ENCODE measurements at regions not wholly inside any gene's neighbourhood (a gene's known extent, or its start where the extent isn't known, plus 50 kb on each side); places are given as distances from the start of the nearest gene placed in this dataset.

DNA sequence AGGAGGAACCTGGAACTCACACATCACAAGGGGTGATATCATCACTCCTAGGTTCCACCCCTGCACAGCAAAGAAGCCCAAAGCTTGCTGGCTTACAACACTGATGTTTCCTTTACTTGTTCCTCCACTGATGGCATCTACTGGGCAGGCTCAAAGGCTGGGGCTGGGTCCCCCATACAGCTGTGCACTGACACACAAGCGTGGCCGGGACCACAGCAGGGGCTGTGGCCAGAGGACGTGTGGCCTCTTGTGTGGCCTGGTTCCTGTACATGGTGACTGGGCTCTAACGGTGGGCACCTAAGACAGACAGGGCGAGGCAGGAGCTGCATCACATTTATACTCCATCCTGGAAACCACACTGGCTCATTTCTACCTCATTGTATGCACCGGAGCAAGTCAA is 264.4 kb upstream of the FOXF1 start:
- no peak for TF ChIP-seq L3MBTL2 (conservative IDR thresholded peaks at IDR 0.05)
- TF ChIP-seq FOXK2 (IDR thresholded peaks at IDR 0.05): no peak
- TF ChIP-seq SP1 (IDR thresholded peaks at IDR 0.05): no peak
- no peak for TF ChIP-seq BHLHE40 (IDR thresholded peaks at IDR 0.05; ENCODE audit: borderline replicate concordance)
- TF ChIP-seq HDGF (IDR thresholded peaks at IDR 0.05; ENCODE audit: borderline replicate concordance): no peak
- no peak for TF ChIP-seq FOXM1 (IDR thresholded peaks at IDR 0.05; ENCODE audit: borderline replicate concordance)
- TF ChIP-seq ELF4 (IDR thresholded peaks at IDR 0.05): no peak
- no peak for TF ChIP-seq SUZ12 (IDR thresholded peaks at IDR 0.05)
- TF ChIP-seq ZNF384 (IDR thresholded peaks at IDR 0.05): no peak
- no peak for TF ChIP-seq ARNT (IDR thresholded peaks at IDR 0.05)
- TF ChIP-seq, protein P1, sequence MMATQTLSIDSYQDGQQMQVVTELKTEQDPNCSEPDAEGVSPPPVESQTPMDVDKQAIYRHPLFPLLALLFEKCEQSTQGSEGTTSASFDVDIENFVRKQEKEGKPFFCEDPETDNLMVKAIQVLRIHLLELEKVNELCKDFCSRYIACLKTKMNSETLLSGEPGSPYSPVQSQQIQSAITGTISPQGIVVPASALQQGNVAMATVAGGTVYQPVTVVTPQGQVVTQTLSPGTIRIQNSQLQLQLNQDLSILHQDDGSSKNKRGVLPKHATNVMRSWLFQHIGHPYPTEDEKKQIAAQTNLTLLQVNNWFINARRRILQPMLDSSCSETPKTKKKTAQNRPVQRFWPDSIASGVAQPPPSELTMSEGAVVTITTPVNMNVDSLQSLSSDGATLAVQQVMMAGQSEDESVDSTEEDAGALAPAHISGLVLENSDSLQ (IDR thresholded peaks at IDR 0.05): no peak
- TF ChIP-seq FOXA1 (IDR thresholded peaks at IDR 0.05): no peak
- TF ChIP-seq LEF1 (IDR thresholded peaks at IDR 0.05; ENCODE audit: borderline replicate concordance): no peak
